Tibial nerve (tissue), 4 donors: ENCODE measurements at regions not wholly inside any gene's neighbourhood (a gene's known extent, or its start where the extent isn't known, plus 50 kb on each side); places are given as distances from the start of the nearest gene placed in this dataset.

Experiments
- DNase-seq, 2 donors: peaks; one replicate each; pipeline ENCODE4 v3.0.0-alpha.2; 2019; ENCODE audit warnings: low spot score in 2 of 2
- H3K27ac ChIP-seq, 4 donors: fragments of 200-600 bp; sonication (generic) in 3 of 4; one replicate each; pipeline ENCODE4 v1.5.1; 2017 to 2019; ENCODE audit warnings: mild to moderate bottlenecking in 1 of 4
- H3K27me3 ChIP-seq, 2 donors: fragments of 200-600 bp; sonication (generic) in 1 of 2; one replicate each; pipeline versions ENCODE4 v1.5.1 to v1.6.0; 2017 to 2019
- H3K36me3 ChIP-seq, 3 donors: fragments of 200-600 bp; sonication (generic); one replicate each; pipeline ENCODE4 v1.5.1; 2018 to 2019
- H3K4me1 ChIP-seq, 4 donors: fragments of 200-600 bp; sonication (generic) in 3 of 4; one replicate each; pipeline ENCODE4 v1.5.1; 2017 to 2019
- H3K4me3 ChIP-seq, 4 donors: fragments of 200-600 bp; sonication (generic) in 3 of 4; one replicate each; pipeline ENCODE4 v1.5.1; 2017 to 2019; ENCODE audit warnings: mild to moderate bottlenecking in 1 of 4, moderate library complexity in 1 of 4
- H3K9me3 ChIP-seq, 4 donors: fragments of 200-600 bp; sonication (generic) in 3 of 4; one replicate each; pipeline ENCODE4 v1.5.1; 2017 to 2019
- EP300 ChIP-seq, 2 donors: sonication (generic); formaldehyde crosslinking; IDR thresholded peaks; one replicate each; pipeline ENCODE4 v1.6.1; 2017; ENCODE audit warnings: antibody characterized with exemption in 2 of 2, mild to moderate bottlenecking in 1 of 2
- POLR2A ChIP-seq, 2 donors: fragments of 450-650 bp; IDR thresholded peaks; one replicate each; pipeline ENCODE4 v1.6.1; 2017; ENCODE audit warnings: antibody characterized with exemption in 2 of 2, mild to moderate bottlenecking in 2 of 2, moderate library complexity in 2 of 2
- WGBS, 2 donors: methylation state at CpG; one replicate each; pipeline ENCODE4 v1.1.5; 2018; 5-methylcytosine and 5-hydroxymethylcytosine counted together
- TF ChIP-seq, protein P1 (sequence below), 5 experiments: fragments of 200-600 bp in 3 of 5; fragments of 450-650 bp in 2 of 5; sonication (generic) in 3 of 5; IDR thresholded peaks; one replicate each; pipeline ENCODE4 v1.5.1; 2016 to 2019; ENCODE audit warnings: antibody characterized with exemption in 5 of 5, mild to moderate bottlenecking in 3 of 5, moderate library complexity in 2 of 5

DNA sequence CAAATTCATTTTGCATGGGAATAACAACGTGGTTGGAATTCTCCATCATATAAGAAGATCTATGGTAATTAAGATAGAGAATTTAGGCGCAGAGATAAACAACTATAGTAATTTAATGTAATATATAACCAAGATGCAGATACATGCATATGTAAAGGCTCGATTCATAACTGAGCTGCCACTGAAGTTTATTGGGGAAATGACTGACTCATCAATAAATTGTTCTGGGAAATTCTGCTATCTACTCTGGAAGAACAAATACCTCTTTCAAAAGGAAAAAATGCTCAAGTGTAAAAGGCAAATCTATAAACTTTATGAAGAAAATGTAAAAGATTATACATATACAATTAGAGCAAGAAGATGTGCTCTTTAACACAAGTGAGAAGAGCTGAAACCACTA, 596.4 kb downstream of the MMUT start:
- Histone ChIP-seq H3K27ac (no peak overlapping the region), H3K27me3 (no peaks in the 10 kb centered on the region), H3K4me3 (no peak overlapping the region), H3K9me3 (no peaks in the 10 kb centered on the region), H3K4me1 (no peaks in the 10 kb centered on the region), H3K36me3 (no peaks in the 10 kb centered on the region)
- 50 to 59% methylated on average over 3 of the region's 3 CpGs for WGBS, 2 donors
- TF ChIP-seq EP300 (IDR thresholded peaks at IDR 0.05) (no peak), POLR2A (IDR thresholded peaks at IDR 0.05) (no peak)
- TF ChIP-seq, protein P1, sequence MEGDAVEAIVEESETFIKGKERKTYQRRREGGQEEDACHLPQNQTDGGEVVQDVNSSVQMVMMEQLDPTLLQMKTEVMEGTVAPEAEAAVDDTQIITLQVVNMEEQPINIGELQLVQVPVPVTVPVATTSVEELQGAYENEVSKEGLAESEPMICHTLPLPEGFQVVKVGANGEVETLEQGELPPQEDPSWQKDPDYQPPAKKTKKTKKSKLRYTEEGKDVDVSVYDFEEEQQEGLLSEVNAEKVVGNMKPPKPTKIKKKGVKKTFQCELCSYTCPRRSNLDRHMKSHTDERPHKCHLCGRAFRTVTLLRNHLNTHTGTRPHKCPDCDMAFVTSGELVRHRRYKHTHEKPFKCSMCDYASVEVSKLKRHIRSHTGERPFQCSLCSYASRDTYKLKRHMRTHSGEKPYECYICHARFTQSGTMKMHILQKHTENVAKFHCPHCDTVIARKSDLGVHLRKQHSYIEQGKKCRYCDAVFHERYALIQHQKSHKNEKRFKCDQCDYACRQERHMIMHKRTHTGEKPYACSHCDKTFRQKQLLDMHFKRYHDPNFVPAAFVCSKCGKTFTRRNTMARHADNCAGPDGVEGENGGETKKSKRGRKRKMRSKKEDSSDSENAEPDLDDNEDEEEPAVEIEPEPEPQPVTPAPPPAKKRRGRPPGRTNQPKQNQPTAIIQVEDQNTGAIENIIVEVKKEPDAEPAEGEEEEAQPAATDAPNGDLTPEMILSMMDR (IDR thresholded peaks at IDR 0.05) = no peak
- no peak for DNase-seq

DNA sequence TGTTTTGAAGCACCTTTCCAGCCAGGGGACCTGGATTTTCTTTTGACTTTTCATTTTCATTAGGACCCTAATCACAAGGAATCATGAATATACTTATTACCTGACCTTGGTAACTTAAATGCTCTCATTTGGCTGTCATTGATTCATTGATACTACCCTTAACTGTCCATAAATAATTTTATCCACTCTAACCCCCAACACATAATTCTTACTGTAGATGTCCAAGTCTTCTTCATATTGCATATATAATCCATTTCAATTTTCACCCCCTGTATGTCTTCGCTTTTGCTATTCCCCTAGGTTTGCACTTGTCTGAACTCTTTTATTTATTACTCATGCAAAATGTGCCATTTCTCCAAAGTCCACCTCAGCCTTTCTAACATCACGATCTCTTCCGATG, 602.9 kb downstream of the MMUT start:
- WGBS, 2 donors = 95 to 96% methylated on average over 3 of the region's 3 CpGs
- no peaks in the 10 kb centered on the region for H3K9me3 ChIP-seq
- no peak overlapping the region for H3K27ac ChIP-seq
- TF ChIP-seq, protein P1 (IDR thresholded peaks at IDR 0.05) = no peak
- TF ChIP-seq POLR2A (IDR thresholded peaks at IDR 0.05) (no peak), EP300 (IDR thresholded peaks at IDR 0.05) (no peak)
- no peaks in the 10 kb centered on the region for H3K4me1 ChIP-seq
- no peaks in the 10 kb centered on the region for H3K36me3 ChIP-seq
- DNase-seq = no peak
- no peak overlapping the region for H3K4me3 ChIP-seq
- no peaks in the 10 kb centered on the region for H3K27me3 ChIP-seq

DNA sequence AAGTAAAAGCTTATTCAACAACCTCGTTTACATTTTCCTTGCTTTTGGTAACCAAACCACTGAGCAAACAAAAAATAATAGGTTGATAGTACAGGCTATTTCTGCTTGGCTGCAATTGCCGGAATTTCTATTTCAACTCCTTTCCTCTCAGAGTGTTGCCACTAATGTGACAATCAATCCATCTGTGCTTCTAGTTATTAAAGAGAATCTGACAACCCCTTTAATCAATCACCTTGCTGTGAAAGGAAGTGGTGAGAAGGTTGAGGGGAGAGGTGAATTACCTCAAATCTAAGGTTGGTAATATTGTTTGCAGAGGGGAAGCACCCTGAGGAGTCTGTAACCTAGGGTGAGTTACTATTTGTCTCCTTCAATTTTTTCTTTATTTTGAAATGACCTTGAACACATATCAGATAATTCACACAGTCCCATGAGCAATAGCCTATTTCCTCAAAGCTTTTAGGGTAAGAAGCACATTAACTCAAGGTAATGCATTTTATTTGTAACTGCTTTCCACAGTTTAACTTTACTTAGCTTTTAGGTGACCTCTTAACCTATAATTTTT, 603.4 kb downstream of the MMUT start:
- Histone ChIP-seq H3K27me3 (no peaks in the 10 kb centered on the region), H3K36me3 (no peaks in the 10 kb centered on the region), H3K4me3 (no peak overlapping the region), H3K4me1 (no peaks in the 10 kb centered on the region), H3K9me3 (no peaks in the 10 kb centered on the region), H3K27ac (no peak overlapping the region)
- no peak for DNase-seq
- whole genome bisulfite sequencing, 2 donors = 67 to 74% methylated on average over 2 of the region's 2 CpGs
- TF ChIP-seq POLR2A (IDR thresholded peaks at IDR 0.05) = no peak
- TF ChIP-seq, protein P1 (IDR thresholded peaks at IDR 0.05) = no peak
- TF ChIP-seq EP300 (IDR thresholded peaks at IDR 0.05) = no peak

DNA sequence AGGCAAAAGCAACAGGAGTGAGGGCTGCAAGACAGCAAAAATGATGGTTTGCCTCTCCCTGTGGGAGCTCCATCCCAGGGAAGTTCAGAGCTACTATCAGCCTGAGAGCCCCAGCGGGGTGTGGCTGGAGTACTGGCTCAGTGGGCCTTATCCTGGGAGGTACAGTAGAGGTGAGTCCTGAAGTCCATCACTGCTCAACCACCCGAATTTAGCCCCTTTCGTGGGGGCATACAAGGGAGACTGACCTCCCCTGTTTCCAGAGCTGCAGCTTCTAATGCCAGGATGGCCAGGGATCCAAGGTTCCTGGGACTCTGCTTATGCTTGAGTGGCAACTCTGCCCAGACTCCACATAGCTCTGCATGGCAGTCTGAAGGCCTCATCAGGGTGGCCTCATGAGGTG, 617.8 kb downstream of the MMUT start:
- 88% methylated on average over 3 of the region's 3 CpGs; no CpG with 5 or more reads in 1 of the 2 donors for WGBS, 2 donors
- H3K9me3 ChIP-seq = peaks cover 0 to 24% (median 2%) of the 10 kb centered on the region in 4 donors
- no peaks in the 10 kb centered on the region for H3K36me3 ChIP-seq
- no peak overlapping the region for H3K27ac ChIP-seq
- no peaks in the 10 kb centered on the region for H3K27me3 ChIP-seq
- H3K4me1 ChIP-seq = no peaks in the 10 kb centered on the region
- no peak for TF ChIP-seq EP300 (IDR thresholded peaks at IDR 0.05)
- TF ChIP-seq, protein P1 (IDR thresholded peaks at IDR 0.05) = no peak
- TF ChIP-seq POLR2A (IDR thresholded peaks at IDR 0.05) = no peak
- DNase-seq = no peak
- no peak overlapping the region for H3K4me3 ChIP-seq

DNA sequence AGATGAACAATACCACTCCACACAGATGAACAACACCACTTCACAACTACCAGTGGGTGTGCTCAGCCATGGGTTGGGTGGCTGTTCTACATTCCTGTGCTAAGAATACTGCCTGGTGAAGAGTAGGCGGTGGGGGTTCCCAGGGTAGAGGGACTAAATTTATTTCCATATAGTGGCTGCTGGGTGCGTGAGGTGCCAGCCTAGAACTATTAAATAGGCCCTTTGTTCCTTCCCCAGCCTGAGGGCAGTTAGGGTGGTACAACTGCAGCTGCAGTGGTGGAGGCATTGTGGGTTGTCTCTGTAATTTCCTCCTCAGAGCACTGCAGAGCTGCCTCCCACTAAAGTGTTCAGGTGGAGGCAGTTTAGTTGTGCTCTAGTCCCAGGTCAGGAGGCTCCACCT, 618.4 kb downstream of the MMUT start:
- TF ChIP-seq EP300 (IDR thresholded peaks at IDR 0.05) (no peak), POLR2A (IDR thresholded peaks at IDR 0.05) (no peak)
- TF ChIP-seq, protein P1 (IDR thresholded peaks at IDR 0.05) = no peak
- WGBS, 2 donors = 58 to 82% methylated on average over 2 of the region's 2 CpGs

More for the DNA sequence above, 618.4 kb downstream of the MMUT start:
- H3K27ac ChIP-seq = no peak overlapping the region
- no peaks in the 10 kb centered on the region for H3K27me3 ChIP-seq
- H3K4me1 ChIP-seq = no peaks in the 10 kb centered on the region
- no peaks in the 10 kb centered on the region for H3K36me3 ChIP-seq
- no peak for DNase-seq
- peaks cover 0 to 24% (median 2%) of the 10 kb centered on the region in 4 donors for H3K9me3 ChIP-seq
- no peak overlapping the region for H3K4me3 ChIP-seq
